ENCODE measurements at regions not wholly inside any gene's neighbourhood (a gene's known extent, or its start where the extent isn't known, plus 50 kb on each side); places are given as distances from the start of the nearest gene placed in this dataset.

DNA sequence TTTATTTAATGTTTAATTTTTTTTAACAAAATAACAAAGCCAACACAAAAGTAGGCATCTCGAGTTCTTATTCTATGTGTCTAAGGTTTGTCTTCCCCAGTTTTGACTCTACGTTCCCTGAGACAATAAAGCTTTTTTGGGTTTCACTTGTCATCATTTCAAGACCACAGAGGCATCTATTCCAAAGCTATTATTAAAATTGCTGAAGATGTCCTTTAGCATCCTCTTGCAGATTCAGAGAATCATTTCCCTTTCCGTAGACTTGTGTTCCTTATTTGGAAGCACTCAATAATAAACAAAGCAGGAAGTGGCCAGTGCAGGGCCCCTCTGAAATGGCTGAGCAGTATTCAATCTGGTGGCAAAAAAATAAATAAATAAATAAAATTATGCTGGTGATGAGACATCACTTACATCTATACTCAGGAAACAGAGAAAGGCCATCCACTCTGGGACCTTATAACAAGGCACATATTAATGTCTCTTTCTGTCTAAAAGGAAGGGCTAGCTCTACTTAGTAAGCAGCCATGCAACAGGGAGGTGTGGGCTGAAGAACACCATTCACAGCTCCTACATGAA lies 362.3 kb downstream of the WDR72 start:
- no peak for DNase-seq

DNA sequence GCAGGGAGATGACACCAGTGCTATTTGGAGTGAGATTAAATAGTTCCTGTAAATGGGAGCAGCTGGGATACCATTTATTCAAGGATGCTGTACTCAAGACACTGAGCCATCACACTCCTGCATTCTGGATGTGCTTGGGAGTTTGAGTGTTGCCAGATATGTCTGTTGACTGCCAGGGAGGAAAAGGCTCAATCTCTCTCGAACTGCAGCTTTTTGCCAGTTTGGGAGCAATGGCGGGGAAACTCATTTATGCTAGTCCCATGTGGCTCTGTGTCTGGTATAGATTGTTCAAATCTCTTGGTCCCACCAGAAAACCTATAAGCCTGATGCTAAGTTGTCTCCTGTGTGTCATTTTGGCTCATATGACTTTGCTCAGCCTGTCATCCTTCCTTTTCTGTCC lies 363.6 kb downstream of the WDR72 start:
- no peak for DNase-seq

DNA sequence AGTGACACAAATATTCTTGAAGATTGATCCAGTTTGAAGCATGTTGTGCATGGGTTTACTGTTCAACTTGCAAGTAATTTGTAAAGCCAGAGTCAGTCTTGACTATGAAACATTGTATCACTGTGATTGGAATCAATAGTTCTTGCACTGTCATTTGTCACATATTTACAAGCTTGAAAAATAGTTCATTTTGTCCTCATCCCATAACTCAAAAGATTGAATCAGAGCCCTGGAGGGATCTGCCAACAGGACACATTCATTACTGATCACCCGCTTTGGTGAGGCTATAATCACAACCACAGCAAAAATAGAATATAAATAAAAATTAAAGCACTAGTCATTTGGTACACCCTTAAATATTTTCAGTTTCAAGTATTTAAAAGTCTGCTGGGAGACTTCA lies 368.9 kb downstream of the WDR72 start:
- no peak for DNase-seq

DNA sequence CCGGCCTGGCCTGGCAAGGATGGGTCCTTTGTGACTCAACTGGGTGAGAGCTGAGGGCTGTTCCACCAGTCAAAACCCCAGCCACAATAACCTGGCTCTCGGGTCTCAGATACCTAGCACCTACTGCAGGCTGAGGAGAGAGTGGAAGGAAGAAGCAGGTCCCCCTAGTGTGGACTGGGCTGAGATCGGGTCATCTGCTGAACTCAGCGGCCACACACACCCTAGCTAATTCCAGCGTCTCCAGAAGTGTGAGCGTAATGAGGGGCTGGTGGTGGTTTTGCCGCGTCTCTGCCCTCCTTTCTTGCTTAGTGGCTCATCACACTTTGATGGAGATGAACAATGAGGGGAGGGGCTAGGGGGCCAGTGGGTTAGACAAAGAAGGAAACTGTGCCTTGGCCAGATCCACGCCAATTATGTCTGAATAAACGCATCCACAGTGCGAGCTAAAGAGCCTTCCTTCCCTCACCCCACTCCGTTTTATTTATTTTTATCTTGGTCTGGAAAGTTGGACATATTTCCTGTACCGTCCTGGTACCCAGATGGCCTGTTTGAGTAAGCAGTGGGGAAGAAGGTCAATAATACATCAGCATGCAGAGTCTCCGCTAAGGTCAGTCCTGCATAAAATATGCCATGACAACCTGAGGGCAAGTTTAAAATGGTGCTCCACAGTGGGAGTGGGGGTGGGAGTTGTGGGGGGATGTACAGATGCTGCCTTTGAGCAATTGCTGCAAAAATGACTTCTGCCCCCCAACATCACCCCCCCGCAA lies 370.0 kb downstream of the WDR72 start:
- DNase-seq: no peak

DNA sequence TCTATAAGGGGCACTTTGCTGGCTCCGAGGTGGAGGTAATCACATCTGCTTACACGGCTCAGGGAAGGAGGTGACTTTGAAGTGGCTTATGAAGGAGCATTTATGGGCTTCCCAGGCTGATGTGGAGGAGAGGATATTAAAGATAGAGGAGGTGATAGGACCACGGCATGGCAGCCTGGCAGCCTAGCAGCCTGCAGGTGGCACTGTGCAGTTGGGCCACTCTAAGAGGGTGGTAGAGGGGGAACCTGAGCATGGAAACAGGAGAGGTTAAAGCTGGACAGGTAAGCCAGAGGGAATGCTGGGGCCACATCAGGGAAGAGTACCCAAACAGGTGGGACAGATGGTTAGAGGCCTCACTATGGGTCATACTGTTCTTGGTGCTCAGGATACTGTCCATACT lies 375.0 kb downstream of the WDR72 start:
- no peak for DNase-seq

DNA sequence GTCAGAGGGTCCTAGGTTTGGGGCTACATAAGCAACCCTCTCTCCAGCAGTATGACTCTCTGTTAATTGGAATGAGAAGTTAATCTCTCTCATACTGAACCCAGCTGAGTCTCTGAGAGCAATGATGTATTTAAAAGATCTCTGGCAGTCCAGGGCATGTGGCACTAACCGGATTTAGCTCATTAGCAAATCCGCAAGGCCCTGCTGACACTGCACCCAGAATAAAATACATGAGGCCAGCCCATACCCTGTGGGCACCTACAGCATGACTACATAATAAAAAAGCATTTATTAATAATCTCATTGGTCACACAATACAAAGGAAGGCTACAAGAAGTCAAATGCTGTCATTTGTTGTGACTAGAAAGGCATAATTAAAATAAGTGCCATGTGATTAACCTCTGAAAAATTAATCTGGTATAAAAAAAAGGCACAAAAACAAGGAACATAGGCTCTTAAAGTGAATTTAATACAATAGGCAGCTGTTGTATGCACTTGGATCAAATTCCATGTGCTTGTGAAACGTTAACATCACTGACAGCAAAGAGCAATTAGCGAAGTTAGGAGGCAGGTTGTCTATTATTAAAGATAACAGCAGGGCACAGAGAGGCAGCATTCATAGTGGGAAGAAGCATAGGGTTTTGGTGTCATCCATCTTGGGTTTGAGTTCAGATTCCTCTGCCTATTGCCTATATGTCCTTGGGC lies 381.2 kb downstream of the WDR72 start:
- no peak for DNase-seq

DNA sequence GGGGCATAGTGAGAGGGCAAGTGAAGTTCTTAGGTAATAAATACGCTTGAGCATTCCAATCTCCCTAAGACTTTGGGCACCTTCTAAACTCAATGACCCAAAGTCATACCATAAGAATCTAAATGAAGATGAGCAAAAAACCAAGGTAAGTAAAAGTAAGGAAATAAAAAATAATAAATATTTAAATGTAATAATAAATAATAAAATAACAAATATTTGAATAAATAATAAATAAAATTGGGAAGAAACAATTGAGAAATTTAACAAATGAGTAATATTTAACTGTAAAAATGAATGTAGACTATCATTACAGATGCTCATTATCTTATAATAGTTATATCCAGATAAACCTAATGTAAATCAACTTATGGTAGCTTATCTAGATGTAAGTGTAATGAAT lies 391.7 kb downstream of the WDR72 start:
- DNase-seq: no peak

DNA sequence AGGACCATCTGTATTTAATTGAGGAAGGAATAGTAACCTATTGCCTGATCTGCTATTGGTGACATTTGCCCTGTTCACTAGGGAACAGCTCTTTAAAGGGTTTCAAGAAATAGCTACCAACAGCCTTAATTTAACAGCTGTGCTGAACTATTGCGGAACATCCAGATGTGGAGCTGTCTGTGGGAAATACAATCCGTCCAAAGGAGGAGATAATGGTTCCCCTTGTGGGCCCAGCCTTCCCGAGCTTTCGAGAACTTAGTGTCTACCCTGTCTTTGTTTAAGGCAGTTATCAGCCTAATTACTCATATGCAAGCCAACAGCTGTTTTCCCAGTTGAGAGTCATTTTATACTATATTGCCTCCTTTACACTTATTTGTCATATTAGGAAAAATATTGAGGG lies 398.6 kb downstream of the WDR72 start:
- no peak for DNase-seq

DNA sequence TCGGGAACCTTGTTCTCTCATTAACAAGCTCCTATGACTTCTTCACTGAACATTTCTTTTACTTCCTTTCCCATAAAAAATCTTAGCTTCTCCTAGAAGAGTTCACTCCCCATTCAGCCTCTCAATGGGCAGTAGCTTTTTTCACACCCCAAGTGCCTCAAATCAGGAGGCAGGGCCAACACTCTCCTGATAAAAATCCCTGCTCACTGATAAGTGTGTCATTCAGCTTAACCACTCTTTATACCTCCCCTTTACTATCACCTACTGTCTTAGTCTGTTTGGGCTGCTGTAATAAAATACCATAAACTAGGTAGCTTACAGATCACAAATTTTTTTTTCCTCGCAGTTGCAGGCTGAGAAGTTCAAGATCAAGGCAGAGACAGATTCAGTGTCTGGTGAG lies 400.4 kb downstream of the WDR72 start:
- no peak for DNase-seq

DNA sequence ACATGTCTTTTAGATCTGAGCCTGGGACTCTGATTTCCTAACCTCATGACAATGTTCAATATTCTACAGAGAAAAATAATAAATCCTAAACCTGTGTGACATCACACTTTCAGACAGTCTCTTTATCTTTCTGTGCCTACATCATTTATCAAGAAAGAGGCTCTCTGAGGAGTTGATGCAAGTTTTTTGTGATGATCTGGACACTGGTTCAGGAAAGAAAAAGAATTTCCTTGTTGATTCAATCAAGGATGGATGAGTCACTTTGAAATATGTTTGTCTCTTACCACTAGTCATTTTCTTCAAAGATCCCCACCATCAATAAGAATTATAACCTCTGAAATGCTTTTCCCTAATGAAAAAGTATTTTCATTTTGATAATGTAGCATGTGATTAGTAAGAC lies 404.6 kb downstream of the WDR72 start:
- no peak for DNase-seq

DNA sequence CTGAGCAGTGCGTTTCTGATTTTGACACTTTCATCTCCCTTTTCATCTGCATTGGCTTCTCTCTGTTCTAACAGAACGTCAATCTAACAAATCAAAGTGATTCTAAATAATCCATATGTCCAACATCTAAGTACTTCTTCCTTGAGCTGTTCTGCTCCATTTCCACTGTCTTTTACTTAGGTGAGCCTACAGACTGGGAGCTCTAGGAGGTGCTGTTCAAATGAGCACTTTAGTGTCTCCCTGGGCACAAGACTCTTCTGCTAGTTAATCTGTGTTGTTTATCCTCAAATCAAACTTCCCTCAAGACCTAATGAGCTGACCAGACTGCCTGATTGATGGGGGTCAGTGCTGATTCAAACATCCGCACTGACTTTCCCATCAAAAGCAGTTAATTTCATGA lies 408.1 kb downstream of the WDR72 start:
- no peak for DNase-seq

DNA sequence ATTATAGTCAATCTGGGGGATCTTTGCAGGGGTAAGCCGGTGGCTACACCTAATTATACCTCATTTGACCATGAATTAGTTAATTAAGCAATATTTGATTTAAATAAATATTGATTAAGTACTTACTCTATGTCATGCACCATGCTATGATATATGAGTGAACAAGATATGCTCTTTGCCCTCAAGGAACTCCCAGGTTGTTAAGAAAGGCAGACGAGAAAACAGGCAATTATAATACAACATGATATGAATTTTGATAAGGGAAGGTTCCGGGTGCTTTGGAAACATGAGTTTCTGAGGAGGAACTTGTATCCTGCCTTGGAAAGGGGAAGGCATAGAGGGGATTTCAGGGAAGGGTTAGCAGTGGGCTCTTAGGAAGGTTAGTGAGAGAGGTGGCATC lies 412.9 kb downstream of the WDR72 start:
- DNase-seq: no peak

DNA sequence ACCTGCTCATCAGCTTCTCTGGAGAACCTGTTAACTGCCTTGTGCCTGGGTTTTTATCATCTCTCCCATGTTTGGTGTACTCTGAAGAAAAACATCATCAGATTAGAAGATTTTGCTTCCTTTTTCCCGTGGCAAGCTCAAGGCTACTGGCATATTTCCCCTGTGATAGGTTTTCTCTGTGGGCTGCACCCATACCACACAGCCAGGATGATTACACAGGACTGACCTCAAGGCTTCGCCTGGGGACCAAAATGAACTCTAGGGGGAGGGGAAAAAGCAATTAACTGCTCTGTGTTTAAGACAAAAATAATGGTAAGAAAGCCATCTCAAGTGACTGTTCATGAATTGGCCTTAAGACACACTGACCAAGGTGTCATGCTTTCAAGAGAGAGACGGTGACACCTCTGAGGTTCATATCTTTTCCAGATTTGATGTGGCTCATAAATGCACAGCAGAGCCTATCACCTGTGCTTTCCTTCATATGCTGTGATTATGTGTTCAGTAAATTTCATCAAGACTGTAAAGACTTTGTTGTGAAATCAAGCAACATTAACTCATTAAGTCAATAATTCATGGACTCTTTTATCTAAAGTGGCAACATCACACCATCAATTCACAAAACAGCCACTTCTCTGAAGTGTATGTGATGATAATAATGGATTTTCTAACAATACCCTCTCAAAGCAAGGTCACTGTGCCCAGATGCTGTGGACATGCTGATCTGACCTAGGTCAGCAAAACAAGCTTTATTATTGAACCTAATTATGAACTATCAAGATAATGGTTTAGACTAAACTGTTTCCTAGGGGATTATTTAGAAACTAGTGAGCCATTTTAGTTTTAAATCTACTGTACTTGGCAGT lies 427.9 kb downstream of the WDR72 start:
- no peak for DNase-seq

DNA sequence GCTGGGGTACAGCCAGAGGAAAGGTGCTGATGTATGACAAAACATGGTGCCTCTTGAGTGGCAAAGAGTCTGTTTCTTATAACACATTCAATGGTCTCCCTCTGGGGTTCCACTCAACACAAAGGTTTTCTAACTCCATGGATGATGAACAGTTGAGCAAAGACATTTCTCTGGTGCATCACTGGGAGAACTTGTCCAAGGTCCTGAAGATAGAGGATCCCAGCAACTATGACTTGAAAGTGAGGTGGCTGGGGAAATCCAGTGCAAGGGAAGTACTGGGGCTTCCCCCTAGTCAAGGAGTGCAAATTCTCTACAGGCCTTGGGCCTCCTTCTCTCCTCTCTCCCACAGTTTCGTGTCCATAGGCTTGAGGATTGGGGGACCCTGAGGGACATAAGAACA lies 431.1 kb downstream of the WDR72 start:
- DNase-seq: no peak

DNA sequence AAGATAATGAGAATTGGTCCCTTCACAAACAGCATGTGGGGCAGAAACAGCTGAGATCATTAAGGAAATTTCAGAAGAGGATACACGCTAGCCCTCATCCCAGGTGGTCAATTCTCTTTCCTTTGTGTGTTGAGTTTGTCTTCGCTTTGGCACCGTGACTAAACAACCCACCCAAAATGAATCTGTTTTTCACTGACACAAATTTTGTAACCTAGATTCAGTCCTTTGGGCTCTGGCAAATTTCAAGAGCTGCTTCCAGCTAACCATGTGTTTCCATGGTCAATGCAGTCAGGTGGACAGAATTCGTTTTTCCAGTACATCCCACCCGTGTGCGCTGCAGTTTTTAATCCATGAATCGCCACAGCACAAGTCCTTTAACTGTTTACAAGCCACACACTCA lies 435.4 kb downstream of the WDR72 start:
- DNase-seq: no peak

DNA sequence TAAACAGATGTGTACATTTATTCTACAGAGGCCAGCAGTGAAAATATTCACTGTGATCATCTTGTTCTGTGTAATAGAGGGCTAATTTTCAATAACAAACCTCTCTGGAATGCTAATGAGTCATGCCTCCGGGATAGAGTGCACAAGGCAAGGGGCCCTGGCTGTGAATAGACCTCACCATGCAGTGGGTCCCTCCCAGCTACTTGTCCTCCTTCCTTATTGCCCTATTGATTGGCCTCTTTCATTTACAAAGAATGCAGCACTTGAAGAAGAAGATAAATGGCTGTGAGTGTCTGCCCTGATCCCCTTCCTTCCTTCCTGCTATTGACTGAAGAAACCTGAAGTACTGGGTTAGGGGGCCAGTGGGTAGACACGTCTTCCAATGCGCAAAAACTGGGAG lies 436.3 kb downstream of the WDR72 start:
- no peak for DNase-seq

DNA sequence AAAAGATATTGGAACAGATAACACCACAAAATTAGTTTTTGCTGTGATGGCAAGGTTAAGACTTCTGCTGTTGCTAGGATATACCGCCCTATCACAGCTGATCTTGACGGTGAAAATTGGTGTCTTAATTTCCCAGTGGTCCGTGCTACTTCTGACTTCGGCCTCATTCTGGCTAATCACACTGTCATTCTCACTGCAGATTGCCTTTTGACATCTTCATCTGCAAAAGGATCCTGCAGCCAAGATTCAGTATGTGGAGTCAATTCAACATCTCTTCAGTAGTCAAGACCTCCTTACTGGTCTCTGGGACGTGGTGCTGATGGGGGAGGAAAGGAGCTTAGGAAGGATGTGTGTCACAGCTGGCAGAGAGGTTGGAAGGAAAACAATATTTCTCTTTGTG lies 438.6 kb downstream of the WDR72 start:
- DNase-seq: no peak

DNA sequence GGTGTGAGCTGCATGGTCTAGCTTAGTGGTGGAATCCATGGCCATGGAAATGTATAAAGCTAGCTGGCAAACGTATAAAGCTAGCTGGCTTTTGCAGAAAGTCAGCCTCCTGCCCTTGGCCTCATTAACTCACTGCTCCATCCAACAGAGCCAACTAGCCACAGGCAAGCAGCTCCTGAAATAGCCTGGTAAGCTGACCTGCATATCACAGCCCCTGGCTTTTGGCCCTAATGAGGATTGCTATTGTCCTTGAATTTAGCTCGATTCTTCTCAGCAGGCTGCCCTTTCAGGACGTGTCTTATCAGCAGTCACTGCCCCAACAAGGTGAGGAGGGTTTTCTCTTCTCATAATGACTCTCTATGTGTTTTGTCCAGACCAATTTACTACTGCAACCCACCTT lies 446.8 kb downstream of the WDR72 start:
- no peak for DNase-seq

DNA sequence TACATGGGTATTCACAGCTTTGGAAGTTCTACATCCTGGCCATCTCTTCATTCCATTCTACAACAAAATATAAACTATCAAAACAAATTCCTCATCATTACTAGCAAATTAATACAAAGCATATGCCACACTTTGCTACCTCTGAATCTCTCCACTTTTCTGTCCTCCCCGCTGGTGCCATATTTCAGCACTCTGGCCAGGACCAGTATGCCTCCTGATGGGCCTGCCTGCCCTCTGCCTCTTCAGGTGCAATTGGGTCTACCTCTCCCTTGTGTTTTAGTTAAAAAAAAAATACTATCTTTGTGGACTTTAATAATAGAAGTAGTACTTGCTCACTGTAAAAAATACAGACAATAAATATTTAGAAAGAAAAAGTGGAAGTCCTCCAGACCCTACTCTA lies 448.8 kb downstream of the WDR72 start:
- no peak for DNase-seq

DNA sequence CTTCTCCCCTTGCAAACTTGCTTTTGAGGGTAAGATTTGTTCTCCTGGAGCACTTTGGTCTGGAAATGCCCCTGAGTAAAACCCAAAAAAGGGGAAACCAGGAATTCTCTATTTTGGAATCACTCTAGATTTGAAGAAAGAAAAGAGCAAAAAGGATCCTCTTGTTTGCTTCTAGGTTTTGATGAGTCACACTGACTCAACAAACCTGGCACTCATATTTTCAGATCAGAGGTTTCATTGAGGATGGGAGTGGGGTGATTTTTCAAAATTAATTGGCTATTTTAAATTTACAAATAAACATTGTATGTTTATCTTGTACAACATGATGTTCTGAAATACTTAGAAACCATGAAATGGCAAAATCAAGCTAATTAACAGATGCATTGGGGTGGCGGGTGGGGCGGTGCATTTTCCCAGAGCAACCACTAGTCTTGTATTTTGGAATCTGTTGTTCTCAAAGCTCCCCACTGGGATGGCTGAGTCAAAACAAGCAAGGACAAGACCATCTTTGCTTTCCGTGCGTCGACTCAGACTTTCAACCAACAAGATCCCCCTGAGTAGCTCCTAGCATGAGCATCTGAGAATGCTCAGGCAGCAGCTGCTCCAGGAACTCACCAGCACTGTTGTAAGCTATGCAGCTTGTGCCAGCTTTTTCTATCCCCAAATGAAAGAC lies 451.4 kb downstream of the WDR72 start:
- DNase-seq: no peak

DNA sequence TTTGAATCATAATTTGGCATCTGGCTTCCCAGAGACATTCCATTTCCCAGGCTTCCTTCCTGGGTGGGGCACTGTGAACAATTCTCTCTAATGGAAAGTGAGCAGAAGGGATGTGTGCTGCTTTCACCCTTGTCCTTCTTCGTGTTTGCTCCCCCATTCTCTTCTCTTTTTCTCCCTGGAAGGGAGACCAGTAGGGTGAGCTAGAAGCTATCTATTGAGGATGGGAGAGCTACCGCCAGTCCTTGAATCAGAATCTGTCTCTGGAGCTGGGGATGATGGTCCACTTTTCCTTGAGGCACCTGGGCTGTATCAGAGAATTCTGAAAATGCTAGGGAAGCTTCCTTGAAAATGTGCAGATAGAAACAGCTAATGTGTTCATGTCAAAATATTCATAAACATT lies 453.9 kb downstream of the WDR72 start:
- DNase-seq: no peak

DNA sequence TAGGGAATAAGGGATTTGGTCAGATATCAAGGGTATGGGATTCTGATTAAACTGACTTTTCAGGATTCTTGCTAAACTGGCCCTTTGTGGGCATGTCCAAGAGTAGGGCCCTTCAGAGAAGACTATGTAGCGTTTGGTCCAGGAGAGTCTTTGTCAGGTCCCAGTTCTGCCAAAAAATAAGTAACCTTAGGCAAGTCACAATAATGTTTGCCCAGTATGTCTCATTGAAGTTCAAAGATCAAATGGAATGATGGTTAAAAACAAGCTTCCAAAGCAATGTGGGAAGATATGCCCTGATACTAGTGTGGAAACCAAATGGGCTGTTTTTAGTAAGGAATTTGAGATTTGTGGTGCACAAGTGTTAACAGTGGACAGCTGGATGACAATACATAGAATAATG lies 454.4 kb downstream of the WDR72 start:
- no peak for DNase-seq

DNA sequence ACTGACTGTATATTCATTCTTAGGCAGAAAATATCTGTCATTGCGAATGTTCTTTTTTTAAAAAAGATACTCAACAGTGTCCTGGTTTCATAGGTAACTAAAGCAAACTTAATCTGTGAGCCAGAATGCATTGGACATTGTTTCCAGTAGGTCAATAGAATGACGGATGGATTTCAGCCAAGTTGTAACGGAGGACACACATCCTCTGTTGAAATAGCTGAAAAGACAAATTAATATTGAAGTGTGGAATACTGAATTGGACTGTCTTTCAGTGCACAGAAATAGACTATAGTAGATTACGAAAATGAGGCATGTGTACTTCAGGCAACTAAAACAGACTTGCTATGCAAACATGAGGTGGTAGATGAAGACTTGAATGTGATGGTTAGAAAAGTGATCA lies 461.6 kb downstream of the WDR72 start:
- no peak for DNase-seq

All from MV-4-11 (cell line).